Transverse colon (tissue), 4 donors: ENCODE measurements at regions not wholly inside any gene's neighbourhood (a gene's known extent, or its start where the extent isn't known, plus 50 kb on each side); places are given as distances from the start of the nearest gene placed in this dataset.

Experiments used
- CTCF ChIP-seq, 5 experiments: fragments of 200-600 bp in 3 of 5; fragments of 450-650 bp in 2 of 5; sonication (generic) in 3 of 5; IDR thresholded peaks; 1 replicate in 2 of 5; 2 replicates in 3 of 5; pipeline ENCODE4 v1.5.1; 2016 to 2017; ENCODE audit warnings: antibody characterized with exemption in 5 of 5, inconsistent platforms in 3 of 5, mild to moderate bottlenecking in 2 of 5, moderate library complexity in 1 of 5
- EP300 ChIP-seq: sonication (generic); formaldehyde crosslinking; IDR thresholded peaks from one replicate; pipeline ENCODE4 v1.6.1; 2017; ENCODE audit warnings: antibody characterized with exemption, low read depth
- POLR2A ChIP-seq: fragments of 450-650 bp; IDR thresholded peaks from one replicate; pipeline ENCODE4 v1.6.1; 2016; ENCODE audit warnings: antibody characterized with exemption, mild to moderate bottlenecking, moderate library complexity
- POLR2AphosphoS5 ChIP-seq, 3 donors: sonication (generic); formaldehyde crosslinking; IDR thresholded peaks; one replicate each; pipeline ENCODE4 v1.6.1; 2016; ENCODE audit warnings: antibody characterized with exemption in 3 of 3

GRCh38 chr1:222973561-222973960 lies 158.7 kb downstream of the DISP1 start:
- TF ChIP-seq CTCF (IDR thresholded peaks at IDR 0.05) (no peak), POLR2AphosphoS5 (IDR thresholded peaks at IDR 0.05) (no peak), POLR2A (no peak), EP300 (no peak)
